ENCODE measurements at regions not wholly inside any gene's neighbourhood (a gene's known extent, or its start where the extent isn't known, plus 50 kb on each side); places are given as distances from the start of the nearest gene placed in this dataset.

DNA sequence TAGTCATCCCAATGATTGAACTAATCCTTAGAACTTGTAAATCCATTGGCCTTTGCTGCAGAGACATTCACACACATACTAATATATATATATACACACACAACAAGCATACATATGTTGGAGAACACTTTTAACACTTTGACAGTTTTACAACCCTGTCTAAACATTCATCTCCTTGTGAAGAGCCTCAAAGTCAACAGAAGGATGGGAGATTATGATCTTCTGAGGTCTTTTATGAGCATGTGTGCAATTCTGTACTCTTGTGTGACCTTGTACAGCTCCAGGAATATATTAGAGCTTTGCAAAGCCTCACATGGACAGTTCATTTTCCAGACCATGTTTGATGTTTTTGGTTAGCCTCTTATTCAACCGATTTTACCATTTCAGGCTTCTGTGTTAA, 589.0 kb downstream of the NXPH1 start:
- Histone ChIP-seq H3K4me1 (ENCODE audit: insufficient read depth, low read length) (no peaks in the 10 kb centered on the region), H3K27me3 (ENCODE audit: control insufficient read depth in 1 of 2, insufficient read depth in 2 of 2, low read length in 2 of 2) (no peaks in the 10 kb centered on the region), H3K4me3 (ENCODE audit: low read length) (no peak overlapping the region), H3K9me3 (ENCODE audit: control insufficient read depth in 1 of 2, insufficient read depth in 1 of 2, low read length in 2 of 2) (no peaks in the 10 kb centered on the region), H3K27ac (ENCODE audit: low read depth in 1 of 2, low read length in 2 of 2) (no peak overlapping the region), H3K36me3 (ENCODE audit: insufficient read depth, low read length) (no peaks in the 10 kb centered on the region)
- ChIA-PET CTCF (interaction anchor here (0.7 kb wide), 1 partner anchor 204 kb away, joined by 3 read pairs; no protein-coding TSS in a partner anchor), POLR2A (no interaction called here)
- no peak overlapping the region for H3K4me3 Mint-ChIP-seq
- H3K36me3 Mint-ChIP-seq (ENCODE audit: low read depth): no peaks in the 10 kb centered on the region
- H3K27ac Mint-ChIP-seq: no peak overlapping the region
- no peaks in the 10 kb centered on the region for H3K4me1 Mint-ChIP-seq (ENCODE audit: low read depth)
- DNase-seq (no peak), ATAC-seq (ENCODE audit: poor library complexity) (no peak)
- intact Hi-C loops (cut with DNase I, micrococcal nuclease): no loop called here
- no peaks in the 10 kb centered on the region for H3K27me3 Mint-ChIP-seq
- peaks cover 15% of the 10 kb centered on the region for H3K9me3 Mint-ChIP-seq
- TF ChIP-seq, protein P1, sequence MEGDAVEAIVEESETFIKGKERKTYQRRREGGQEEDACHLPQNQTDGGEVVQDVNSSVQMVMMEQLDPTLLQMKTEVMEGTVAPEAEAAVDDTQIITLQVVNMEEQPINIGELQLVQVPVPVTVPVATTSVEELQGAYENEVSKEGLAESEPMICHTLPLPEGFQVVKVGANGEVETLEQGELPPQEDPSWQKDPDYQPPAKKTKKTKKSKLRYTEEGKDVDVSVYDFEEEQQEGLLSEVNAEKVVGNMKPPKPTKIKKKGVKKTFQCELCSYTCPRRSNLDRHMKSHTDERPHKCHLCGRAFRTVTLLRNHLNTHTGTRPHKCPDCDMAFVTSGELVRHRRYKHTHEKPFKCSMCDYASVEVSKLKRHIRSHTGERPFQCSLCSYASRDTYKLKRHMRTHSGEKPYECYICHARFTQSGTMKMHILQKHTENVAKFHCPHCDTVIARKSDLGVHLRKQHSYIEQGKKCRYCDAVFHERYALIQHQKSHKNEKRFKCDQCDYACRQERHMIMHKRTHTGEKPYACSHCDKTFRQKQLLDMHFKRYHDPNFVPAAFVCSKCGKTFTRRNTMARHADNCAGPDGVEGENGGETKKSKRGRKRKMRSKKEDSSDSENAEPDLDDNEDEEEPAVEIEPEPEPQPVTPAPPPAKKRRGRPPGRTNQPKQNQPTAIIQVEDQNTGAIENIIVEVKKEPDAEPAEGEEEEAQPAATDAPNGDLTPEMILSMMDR (IDR thresholded peaks at IDR 0.05): no peak

DNA sequence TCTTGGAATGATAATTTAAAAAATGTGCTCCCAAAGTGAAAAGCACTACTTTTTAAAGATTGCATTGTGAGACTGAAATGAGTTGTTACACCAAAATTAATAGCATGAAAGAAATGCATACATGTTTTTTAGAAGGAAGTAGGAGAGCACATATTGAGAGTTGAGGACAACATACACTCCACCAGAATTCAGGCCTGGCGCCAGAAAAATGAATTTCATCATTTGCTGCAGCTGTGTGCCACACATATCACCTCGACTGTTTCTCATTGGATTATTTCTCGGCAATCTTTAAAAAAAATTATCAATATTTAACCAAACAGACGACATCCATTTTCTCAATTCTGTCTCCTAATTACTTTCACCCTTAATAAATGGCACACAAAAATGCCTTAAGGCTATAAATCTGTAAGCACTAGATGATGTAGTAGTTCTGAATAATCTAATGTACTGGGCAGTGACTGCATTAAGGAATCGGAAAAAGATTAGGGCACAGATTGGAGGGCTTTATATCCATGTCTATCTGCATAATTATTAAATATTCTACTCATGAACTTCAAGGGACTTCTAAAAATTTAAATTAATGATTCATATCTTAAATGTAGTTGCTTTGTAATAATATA, 590.4 kb downstream of the NXPH1 start:
- H3K4me3 Mint-ChIP-seq: no peak overlapping the region
- intact Hi-C loops (cut with DNase I, micrococcal nuclease): no loop called here
- TF ChIP-seq, protein P1 (IDR thresholded peaks at IDR 0.05): no peak
- ATAC-seq (ENCODE audit: poor library complexity): no peak
- CTCF ChIA-PET: no interaction called here
- POLR2A ChIA-PET: no interaction called here
- no peaks in the 10 kb centered on the region for H3K36me3 ChIP-seq (ENCODE audit: insufficient read depth, low read length)
- no peaks in the 10 kb centered on the region for H3K4me1 ChIP-seq (ENCODE audit: insufficient read depth, low read length)
- DNase-seq: no peak
- H3K27me3 ChIP-seq (ENCODE audit: control insufficient read depth in 1 of 2, insufficient read depth in 2 of 2, low read length in 2 of 2): no peaks in the 10 kb centered on the region
- H3K4me1 Mint-ChIP-seq (ENCODE audit: low read depth): no peaks in the 10 kb centered on the region
- H3K27ac ChIP-seq (ENCODE audit: low read depth in 1 of 2, low read length in 2 of 2): no peak overlapping the region
- no peaks in the 10 kb centered on the region for H3K27me3 Mint-ChIP-seq
- no peaks in the 10 kb centered on the region for H3K36me3 Mint-ChIP-seq (ENCODE audit: low read depth)
- no peak overlapping the region for H3K27ac Mint-ChIP-seq
- peaks cover 11% of the 10 kb centered on the region for H3K9me3 Mint-ChIP-seq
- H3K9me3 ChIP-seq (ENCODE audit: control insufficient read depth in 1 of 2, insufficient read depth in 1 of 2, low read length in 2 of 2): no peaks in the 10 kb centered on the region
- H3K4me3 ChIP-seq (ENCODE audit: low read length): no peak overlapping the region

DNA sequence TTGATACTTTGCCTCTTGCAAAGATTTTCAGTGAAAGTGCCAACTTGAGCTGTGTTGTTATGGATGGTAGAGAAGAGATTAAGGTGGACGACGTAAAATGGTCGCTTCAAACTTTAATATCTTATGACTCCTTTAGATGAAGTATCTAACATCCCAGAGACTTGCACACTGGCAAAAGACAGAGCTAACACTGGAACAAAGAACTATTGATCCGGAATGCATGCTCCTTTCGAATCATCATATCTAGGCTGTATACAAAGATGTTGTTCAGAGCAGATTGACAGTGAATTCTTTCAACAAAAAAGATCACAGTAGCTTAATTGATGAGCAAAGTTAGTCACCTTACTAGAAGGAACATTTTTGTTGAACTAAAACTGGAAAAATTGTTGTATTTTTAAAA, 592.7 kb downstream of the NXPH1 start:
- H3K36me3 ChIP-seq (ENCODE audit: insufficient read depth, low read length): no peaks in the 10 kb centered on the region
- ATAC-seq (ENCODE audit: poor library complexity) (no peak), DNase-seq (no peak)
- Mint-ChIP-seq H3K4me3 (no peak overlapping the region), H3K4me1 (ENCODE audit: low read depth) (no peaks in the 10 kb centered on the region), H3K36me3 (ENCODE audit: low read depth) (no peaks in the 10 kb centered on the region), H3K27me3 (no peaks in the 10 kb centered on the region), H3K9me3 (peaks cover 7% of the 10 kb centered on the region), H3K27ac (no peak overlapping the region)
- CTCF ChIA-PET: no interaction called here
- H3K9me3 ChIP-seq (ENCODE audit: control insufficient read depth in 1 of 2, insufficient read depth in 1 of 2, low read length in 2 of 2): no peaks in the 10 kb centered on the region
- H3K4me1 ChIP-seq (ENCODE audit: insufficient read depth, low read length): no peaks in the 10 kb centered on the region
- POLR2A ChIA-PET: no interaction called here
- H3K4me3 ChIP-seq (ENCODE audit: low read length): no peak overlapping the region
- TF ChIP-seq, protein P1 (IDR thresholded peaks at IDR 0.05): no peak
- intact Hi-C loops (cut with DNase I, micrococcal nuclease): no loop called here
- no peaks in the 10 kb centered on the region for H3K27me3 ChIP-seq (ENCODE audit: control insufficient read depth in 1 of 2, insufficient read depth in 2 of 2, low read length in 2 of 2)
- no peak overlapping the region for H3K27ac ChIP-seq (ENCODE audit: low read depth in 1 of 2, low read length in 2 of 2)
